ENCODE measurements at regions not wholly inside any gene's neighbourhood (a gene's known extent, or its start where the extent isn't known, plus 50 kb on each side); places are given as distances from the start of the nearest gene placed in this dataset.

DNA sequence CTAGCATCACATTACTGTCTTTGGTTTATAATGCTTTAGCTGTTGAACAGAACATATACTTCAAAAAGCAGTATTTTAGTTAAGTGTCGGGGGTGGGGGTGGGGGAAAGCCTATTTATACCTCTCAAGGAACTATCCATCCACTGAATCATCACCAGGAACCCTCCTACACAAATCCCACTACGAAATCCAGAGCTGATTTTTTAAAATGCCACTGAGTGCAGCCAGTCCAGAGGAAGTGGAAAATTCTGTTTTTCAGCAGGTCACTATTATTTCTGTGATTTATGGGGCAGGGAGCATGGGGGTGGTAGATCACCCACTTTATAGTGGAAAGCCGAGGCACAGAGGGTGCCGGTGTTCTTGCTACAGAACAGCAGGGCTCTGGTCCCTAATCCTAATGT, 284.1 kb downstream of the SOX9 start:
- DNase-seq (peak; percentile 22), ATAC-seq (no peak)
- Histone ChIP-seq H3K4me3 (ENCODE audit: low read length) (no peak overlapping the region), H2AFZ (ENCODE audit: low read length) (no peak overlapping the region), H3K79me2 (ENCODE audit: low read length) (peaks cover 32% of the 10 kb centered on the region), H3K36me3 (ENCODE audit: low read depth, low read length) (peaks cover 20% of the 10 kb centered on the region), H3F3A (ENCODE audit: low read length, unreplicated experiment) (peaks cover 6% of the 10 kb centered on the region), H3K9ac (ENCODE audit: low read length) (peak overlapping the region; percentile 19; the same call in 1 of the 2 replicates), H3K9me3 (ENCODE audit: low read length) (no peaks in the 10 kb centered on the region), H3K4me2 (ENCODE audit: low read length) (no peak overlapping the region), H3K4me1 (ENCODE audit: insufficient read depth, low read length) (peaks cover 48% of the 10 kb centered on the region), H3K27ac (ENCODE audit: low read length) (peak overlapping the region; percentile 96), H3K27me3 (ENCODE audit: low read length) (no peaks in the 10 kb centered on the region), H3K9me2 (replicated peaks; ENCODE audit: low read length) (no peaks in the 10 kb centered on the region), H4K20me1 (ENCODE audit: low read length) (no peaks in the 10 kb centered on the region)
- ChIA-PET CTCF (no interaction called here), POLR2A (ENCODE audit: unreplicated experiment) (no interaction called here)
- BruUV-seq (replicated peaks): no TSS peak
- TF ChIP-seq EZH2phosphoT487 (IDR thresholded peaks at IDR 0.05; ENCODE audit: borderline replicate concordance, low read length) (no peak), EZH2 (IDR thresholded peaks at IDR 0.05; ENCODE audit: low read length, unreplicated experiment) (no peak)
- TF ChIP-seq, protein P1, sequence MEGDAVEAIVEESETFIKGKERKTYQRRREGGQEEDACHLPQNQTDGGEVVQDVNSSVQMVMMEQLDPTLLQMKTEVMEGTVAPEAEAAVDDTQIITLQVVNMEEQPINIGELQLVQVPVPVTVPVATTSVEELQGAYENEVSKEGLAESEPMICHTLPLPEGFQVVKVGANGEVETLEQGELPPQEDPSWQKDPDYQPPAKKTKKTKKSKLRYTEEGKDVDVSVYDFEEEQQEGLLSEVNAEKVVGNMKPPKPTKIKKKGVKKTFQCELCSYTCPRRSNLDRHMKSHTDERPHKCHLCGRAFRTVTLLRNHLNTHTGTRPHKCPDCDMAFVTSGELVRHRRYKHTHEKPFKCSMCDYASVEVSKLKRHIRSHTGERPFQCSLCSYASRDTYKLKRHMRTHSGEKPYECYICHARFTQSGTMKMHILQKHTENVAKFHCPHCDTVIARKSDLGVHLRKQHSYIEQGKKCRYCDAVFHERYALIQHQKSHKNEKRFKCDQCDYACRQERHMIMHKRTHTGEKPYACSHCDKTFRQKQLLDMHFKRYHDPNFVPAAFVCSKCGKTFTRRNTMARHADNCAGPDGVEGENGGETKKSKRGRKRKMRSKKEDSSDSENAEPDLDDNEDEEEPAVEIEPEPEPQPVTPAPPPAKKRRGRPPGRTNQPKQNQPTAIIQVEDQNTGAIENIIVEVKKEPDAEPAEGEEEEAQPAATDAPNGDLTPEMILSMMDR (conservative IDR thresholded peaks at IDR 0.05; ENCODE audit: low read depth, low read length): no peak
- intact Hi-C loops (cut with micrococcal nuclease): no loop called here

DNA sequence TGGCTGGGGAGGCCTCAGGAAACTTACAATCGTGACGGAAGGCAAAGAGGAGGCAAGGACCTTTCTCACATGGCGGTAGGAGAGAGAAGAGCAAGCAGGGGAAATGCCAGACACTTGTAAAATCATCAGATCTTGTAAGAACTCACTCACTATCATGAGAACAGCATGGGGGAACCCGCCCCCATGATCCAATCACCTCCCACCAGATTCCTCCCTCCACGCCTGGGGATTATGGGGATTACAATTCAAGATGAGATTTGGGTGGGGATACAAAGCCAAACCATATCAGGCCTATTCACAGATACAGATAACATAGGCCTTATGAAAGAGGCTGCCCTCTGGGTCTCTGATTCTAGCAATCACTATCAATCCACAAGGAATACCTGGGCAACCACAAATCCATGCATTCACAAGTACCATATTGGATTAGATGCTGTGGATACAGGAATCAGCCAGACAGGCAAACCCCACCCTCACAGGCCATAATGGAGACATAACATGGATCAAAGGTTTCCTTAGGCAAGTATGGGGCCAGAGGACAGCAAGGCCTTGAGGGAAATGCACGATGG, 284.9 kb downstream of the SOX9 start:
- intact Hi-C loops (cut with micrococcal nuclease): loop anchor here (2.0 kb wide), 1 partner anchor 135 kb away; no protein-coding TSS in a partner anchor

More for the DNA sequence above, 284.9 kb downstream of the SOX9 start:
- no peaks in the 10 kb centered on the region for H3K27me3 ChIP-seq (ENCODE audit: low read length)
- BruUV-seq (replicated peaks): no TSS peak
- no peaks in the 10 kb centered on the region for H3F3A ChIP-seq (ENCODE audit: low read length, unreplicated experiment)
- no peak for ATAC-seq
- DNase-seq: no peak
- ChIA-PET CTCF (no interaction called here), POLR2A (ENCODE audit: unreplicated experiment) (no interaction called here)
- no peak overlapping the region for H3K4me3 ChIP-seq (ENCODE audit: low read length)
- no peaks in the 10 kb centered on the region for H3K9me2 ChIP-seq (replicated peaks; ENCODE audit: low read length)
- H3K27ac ChIP-seq (ENCODE audit: low read length): peak overlapping the region; percentile 96
- H3K36me3 ChIP-seq (ENCODE audit: low read depth, low read length): peaks cover 20% of the 10 kb centered on the region
- no peak overlapping the region for H3K4me2 ChIP-seq (ENCODE audit: low read length)
- no peaks in the 10 kb centered on the region for H4K20me1 ChIP-seq (ENCODE audit: low read length)
- H3K79me2 ChIP-seq (ENCODE audit: low read length): peaks cover 41% of the 10 kb centered on the region
- no peak overlapping the region for H2AFZ ChIP-seq (ENCODE audit: low read length)
- no peaks in the 10 kb centered on the region for H3K9me3 ChIP-seq (ENCODE audit: low read length)
- TF ChIP-seq EZH2 (IDR thresholded peaks at IDR 0.05; ENCODE audit: low read length, unreplicated experiment) (no peak), EZH2phosphoT487 (IDR thresholded peaks at IDR 0.05; ENCODE audit: borderline replicate concordance, low read length) (no peak)
- TF ChIP-seq, protein P1 (conservative IDR thresholded peaks at IDR 0.05; ENCODE audit: low read depth, low read length): no peak
- peak overlapping the region; percentile 85; the same call in 1 of the 2 replicates for H3K9ac ChIP-seq (ENCODE audit: low read length)
- H3K4me1 ChIP-seq (ENCODE audit: insufficient read depth, low read length): peaks cover 44% of the 10 kb centered on the region

Measured in PC-3 (cell line).